ENCODE measurements at regions not wholly inside any gene's neighbourhood (a gene's known extent, or its start where the extent isn't known, plus 50 kb on each side); places are given as distances from the start of the nearest gene placed in this dataset.

DNA sequence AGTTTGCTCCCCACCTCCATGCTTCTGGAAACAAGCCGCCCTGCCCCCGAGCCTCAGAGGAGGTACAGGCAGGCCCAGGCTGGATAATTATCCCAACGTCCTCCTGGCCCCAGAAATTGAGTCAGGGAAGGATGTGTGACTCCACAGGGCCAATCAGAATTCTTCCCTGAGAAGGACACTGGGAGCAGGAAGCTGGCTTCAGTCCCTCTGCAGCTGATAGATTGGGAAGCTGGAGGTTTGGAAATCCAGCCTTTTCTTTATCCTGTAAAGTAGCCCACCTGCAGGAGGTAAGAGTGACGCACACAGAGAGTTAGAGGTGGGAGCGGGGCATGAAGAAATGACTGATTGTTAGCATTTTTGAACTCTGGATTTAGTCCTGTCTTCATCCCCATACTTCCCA, 97.5 kb upstream of the CD82 start:
- no peaks in the 10 kb centered on the region for H4K20me1 ChIP-seq (ENCODE audit: insufficient read depth, low read length)
- H3K9ac ChIP-seq (ENCODE audit: low read depth, low read length): no peak overlapping the region
- no peak for TF ChIP-seq EZH2 (IDR thresholded peaks at IDR 0.05; ENCODE audit: borderline replicate concordance, low read depth, low read length, severe bottlenecking)
- TF ChIP-seq, protein P1, sequence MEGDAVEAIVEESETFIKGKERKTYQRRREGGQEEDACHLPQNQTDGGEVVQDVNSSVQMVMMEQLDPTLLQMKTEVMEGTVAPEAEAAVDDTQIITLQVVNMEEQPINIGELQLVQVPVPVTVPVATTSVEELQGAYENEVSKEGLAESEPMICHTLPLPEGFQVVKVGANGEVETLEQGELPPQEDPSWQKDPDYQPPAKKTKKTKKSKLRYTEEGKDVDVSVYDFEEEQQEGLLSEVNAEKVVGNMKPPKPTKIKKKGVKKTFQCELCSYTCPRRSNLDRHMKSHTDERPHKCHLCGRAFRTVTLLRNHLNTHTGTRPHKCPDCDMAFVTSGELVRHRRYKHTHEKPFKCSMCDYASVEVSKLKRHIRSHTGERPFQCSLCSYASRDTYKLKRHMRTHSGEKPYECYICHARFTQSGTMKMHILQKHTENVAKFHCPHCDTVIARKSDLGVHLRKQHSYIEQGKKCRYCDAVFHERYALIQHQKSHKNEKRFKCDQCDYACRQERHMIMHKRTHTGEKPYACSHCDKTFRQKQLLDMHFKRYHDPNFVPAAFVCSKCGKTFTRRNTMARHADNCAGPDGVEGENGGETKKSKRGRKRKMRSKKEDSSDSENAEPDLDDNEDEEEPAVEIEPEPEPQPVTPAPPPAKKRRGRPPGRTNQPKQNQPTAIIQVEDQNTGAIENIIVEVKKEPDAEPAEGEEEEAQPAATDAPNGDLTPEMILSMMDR (IDR thresholded peaks at IDR 0.05; ENCODE audit: borderline replicate concordance, extremely low read depth, low read length, poor library complexity, severe bottlenecking): no peak
- no peaks in the 10 kb centered on the region for H3K4me1 ChIP-seq (ENCODE audit: insufficient read depth, low read length)
- no peak overlapping the region for H2AFZ ChIP-seq (ENCODE audit: low read depth, low read length)
- H3K27me3 ChIP-seq (ENCODE audit: insufficient read depth, low read length, poor library complexity): peaks cover 3% of the 10 kb centered on the region
- ATAC-seq (ENCODE audit: insufficient read depth, low read depth): no peak
- H3K9me3 ChIP-seq (ENCODE audit: insufficient read depth, low read length, severe bottlenecking): no peaks in the 10 kb centered on the region
- no peak overlapping the region for H3K27ac ChIP-seq (ENCODE audit: low read length)
- no peak overlapping the region for H3K4me3 ChIP-seq (ENCODE audit: low read depth in 1 of 2, low read length in 2 of 2)
- no peak overlapping the region for H3K4me2 ChIP-seq (ENCODE audit: insufficient read depth, low read length)
- no peak for DNase-seq
- H3K36me3 ChIP-seq (ENCODE audit: insufficient read depth, low read length): no peaks in the 10 kb centered on the region
- no peaks in the 10 kb centered on the region for H3K79me2 ChIP-seq (ENCODE audit: insufficient read depth, low read length)

DNA sequence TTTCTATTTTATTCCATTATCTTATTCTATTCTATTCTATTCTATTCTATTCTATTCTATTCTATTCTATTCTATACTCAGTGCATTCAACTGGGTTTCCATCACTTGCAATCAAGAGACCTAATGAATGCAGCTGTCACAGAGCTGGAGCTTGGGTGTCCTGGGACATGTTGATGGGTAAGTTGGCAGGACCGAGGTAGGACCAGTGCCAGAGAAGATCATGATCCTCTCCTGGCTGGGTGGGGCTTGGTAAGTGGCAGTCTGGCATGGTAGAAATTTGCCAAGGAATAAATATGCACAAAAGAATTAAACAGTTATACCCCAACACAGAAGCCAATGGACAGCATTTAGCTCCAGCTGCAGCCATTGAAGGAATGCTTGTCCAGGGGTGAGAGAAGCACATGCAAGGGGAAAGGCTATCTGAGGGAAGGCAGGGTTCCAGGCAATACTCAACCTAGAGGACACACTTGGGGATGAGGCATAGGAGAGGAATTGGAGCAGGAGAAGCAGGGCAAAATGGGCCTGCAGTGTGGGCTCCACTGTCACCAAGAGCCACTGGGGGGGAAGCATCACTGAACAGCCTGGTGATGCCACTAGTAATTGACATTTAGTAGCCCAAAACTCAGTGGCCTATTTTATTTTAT, 97.0 kb upstream of the CD82 start:
- TF ChIP-seq EZH2 (IDR thresholded peaks at IDR 0.05; ENCODE audit: borderline replicate concordance, low read depth, low read length, severe bottlenecking): no peak
- TF ChIP-seq, protein P1 (IDR thresholded peaks at IDR 0.05; ENCODE audit: borderline replicate concordance, extremely low read depth, low read length, poor library complexity, severe bottlenecking): no peak
- Histone ChIP-seq H3K4me3 (ENCODE audit: low read depth in 1 of 2, low read length in 2 of 2) (no peak overlapping the region), H3K79me2 (ENCODE audit: insufficient read depth, low read length) (no peaks in the 10 kb centered on the region), H3K36me3 (ENCODE audit: insufficient read depth, low read length) (no peaks in the 10 kb centered on the region), H3K9me3 (ENCODE audit: insufficient read depth, low read length, severe bottlenecking) (no peaks in the 10 kb centered on the region), H3K27ac (ENCODE audit: low read length) (no peak overlapping the region), H2AFZ (ENCODE audit: low read depth, low read length) (no peak overlapping the region), H3K27me3 (ENCODE audit: insufficient read depth, low read length, poor library complexity) (peaks cover 3% of the 10 kb centered on the region), H3K9ac (ENCODE audit: low read depth, low read length) (no peak overlapping the region), H3K4me2 (ENCODE audit: insufficient read depth, low read length) (no peak overlapping the region), H4K20me1 (ENCODE audit: insufficient read depth, low read length) (no peaks in the 10 kb centered on the region), H3K4me1 (ENCODE audit: insufficient read depth, low read length) (no peaks in the 10 kb centered on the region)
- DNase-seq (no peak), ATAC-seq (ENCODE audit: insufficient read depth, low read depth) (no peak)

DNA sequence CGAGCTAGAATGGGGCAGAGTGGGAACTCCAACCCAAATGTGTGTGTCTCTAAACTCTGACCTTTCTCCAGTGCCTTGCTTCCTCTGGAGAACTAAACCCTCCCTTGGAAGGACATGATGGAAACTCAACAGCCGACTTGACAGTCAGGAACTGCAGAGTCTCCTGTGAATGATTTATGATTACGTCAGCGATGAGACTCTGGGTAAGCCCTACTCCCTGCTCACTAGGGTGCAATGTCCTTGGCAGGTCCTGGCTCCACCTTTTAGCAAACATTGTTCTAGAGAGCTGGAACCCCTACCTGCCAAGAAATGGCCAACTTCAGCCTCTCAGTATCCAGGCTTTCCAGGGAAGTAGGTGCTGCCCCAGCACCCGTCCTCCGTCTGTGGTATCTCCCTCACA, 96.1 kb upstream of the CD82 start:
- no peaks in the 10 kb centered on the region for H3K79me2 ChIP-seq (ENCODE audit: insufficient read depth, low read length)
- H3K9ac ChIP-seq (ENCODE audit: low read depth, low read length): no peak overlapping the region
- no peaks in the 10 kb centered on the region; the same call in 1 of the 2 replicates for H4K20me1 ChIP-seq (ENCODE audit: insufficient read depth, low read length)
- H2AFZ ChIP-seq (ENCODE audit: low read depth, low read length): no peak overlapping the region
- H3K4me1 ChIP-seq (ENCODE audit: insufficient read depth, low read length): no peaks in the 10 kb centered on the region
- H3K27me3 ChIP-seq (ENCODE audit: insufficient read depth, low read length, poor library complexity): peaks cover 6% of the 10 kb centered on the region
- no peaks in the 10 kb centered on the region for H3K36me3 ChIP-seq (ENCODE audit: insufficient read depth, low read length)
- H3K4me2 ChIP-seq (ENCODE audit: insufficient read depth, low read length): no peak overlapping the region
- H3K9me3 ChIP-seq (ENCODE audit: insufficient read depth, low read length, severe bottlenecking): no peaks in the 10 kb centered on the region
- no peak overlapping the region for H3K4me3 ChIP-seq (ENCODE audit: low read depth in 1 of 2, low read length in 2 of 2)
- DNase-seq (no peak), ATAC-seq (ENCODE audit: insufficient read depth, low read depth) (no peak)
- TF ChIP-seq, protein P1 (IDR thresholded peaks at IDR 0.05; ENCODE audit: borderline replicate concordance, extremely low read depth, low read length, poor library complexity, severe bottlenecking): no peak
- TF ChIP-seq EZH2 (IDR thresholded peaks at IDR 0.05; ENCODE audit: borderline replicate concordance, low read depth, low read length, severe bottlenecking): no peak
- no peak overlapping the region for H3K27ac ChIP-seq (ENCODE audit: low read length)
